Endodermal cell (in vitro differentiated cells): ENCODE measurements at regions not wholly inside any gene's neighbourhood (a gene's known extent, or its start where the extent isn't known, plus 50 kb on each side); places are given as distances from the start of the nearest gene placed in this dataset.

ENCODE experiments used
- DNase-seq: peaks from one replicate; pipeline ENCODE4 v3.0.0-alpha.2; 2017
- H3K27ac ChIP-seq: 2 replicates; pipeline ENCODE4 v1.5.1; 2013; ENCODE audit warnings: mild to moderate bottlenecking, low read depth, low read length, moderate library complexity
- H3K27me3 ChIP-seq: 2 replicates; pipeline ENCODE4 v1.6.1; 2013; ENCODE audit warnings: mild to moderate bottlenecking, low read length, moderate library complexity; ENCODE audit not compliant: insufficient read depth, control insufficient read depth, poor library complexity, severe bottlenecking
- H3K36me3 ChIP-seq: 2 replicates; pipeline ENCODE4 v1.7.0; 2013; ENCODE audit warnings: mild to moderate bottlenecking, low read length, moderate library complexity; ENCODE audit not compliant: control insufficient read depth, insufficient read depth
- H3K4me1 ChIP-seq: one replicate; pipeline ENCODE4 v1.7.0; 2013; ENCODE audit warnings: low read length; ENCODE audit not compliant: control insufficient read depth, insufficient read depth
- H3K4me3 ChIP-seq: 2 replicates; pipeline ENCODE4 v1.5.1; 2013; ENCODE audit warnings: mild to moderate bottlenecking, low read length, moderate library complexity
- H3K9ac ChIP-seq: 2 replicates; pipeline ENCODE4 v1.6.1; 2013; ENCODE audit warnings: mild to moderate bottlenecking, low read length, moderate library complexity; ENCODE audit not compliant: poor library complexity, severe bottlenecking; ENCODE audit errors: extremely low read depth
- H3K9me3 ChIP-seq: 2 replicates; pipeline ENCODE4 v1.6.1; 2013; ENCODE audit warnings: mild to moderate bottlenecking, low read length, moderate library complexity; ENCODE audit not compliant: control insufficient read depth
- H3K27ac Mint-ChIP-seq: 2 replicates; pipeline ENCODE4 v1.8.0; 2020; ENCODE audit warnings: mixed read lengths
- H3K27me3 Mint-ChIP-seq: 2 replicates; pipeline ENCODE4 v1.8.0; 2021; ENCODE audit warnings: mild to moderate bottlenecking, mixed read lengths; ENCODE audit not compliant: insufficient read depth
- H3K36me3 Mint-ChIP-seq: 2 replicates; pipeline ENCODE4 v1.8.0; 2020; ENCODE audit warnings: low read depth, mixed read lengths
- H3K4me1 Mint-ChIP-seq: 2 replicates; pipeline ENCODE4 v1.8.0; 2020; ENCODE audit warnings: mixed read lengths
- H3K4me3 Mint-ChIP-seq: 2 replicates; pipeline ENCODE4 v1.8.0; 2020; ENCODE audit warnings: mild to moderate bottlenecking, moderate library complexity, mixed read lengths
- H3K9me3 Mint-ChIP-seq: 2 replicates; pipeline ENCODE4 v1.8.0; 2020; ENCODE audit warnings: mild to moderate bottlenecking, mixed read lengths
- CTCF ChIP-seq: fragments of 200-600 bp; sonication (generic); conservative IDR thresholded peaks from 2 replicates; pipeline ENCODE4 v1.5.0; 2021; ENCODE audit warnings: antibody characterized with exemption, mild to moderate bottlenecking
- WGBS, 2 experiments: methylation state at CpG; one replicate each; pipeline versions ENCODE4 v1.1.5 to v1.1.7; 2013; ENCODE audit warnings: missing lambda C conversion rate in 2 of 2, mixed read lengths in 1 of 2; ENCODE audit not compliant: insufficient coverage in 1 of 2, insufficient read length in 1 of 2; 5-methylcytosine and 5-hydroxymethylcytosine counted together

- no peaks in the 10 kb centered on the region for H3K9me3 ChIP-seq
- Mint-ChIP-seq H3K36me3 (no peaks in the 10 kb centered on the region), H3K4me3 (no peak overlapping the region), H3K27me3 (peaks cover 1% of the 10 kb centered on the region), H3K9me3 (no peaks in the 10 kb centered on the region), H3K4me1 (no peaks in the 10 kb centered on the region), H3K27ac (no peak overlapping the region)
- H3K9ac ChIP-seq, result no peak overlapping the region
- no peak overlapping the region for H3K4me3 ChIP-seq
- no peaks in the 10 kb centered on the region for H3K27me3 ChIP-seq
- 93 to 97% methylated on average over 2 to 3 of the region's 3 CpGs for WGBS, 2 experiments
- no peak for TF ChIP-seq CTCF
- H3K4me1 ChIP-seq, result no peaks in the 10 kb centered on the region
- no peaks in the 10 kb centered on the region for H3K36me3 ChIP-seq
- no peak for DNase-seq
- H3K27ac ChIP-seq, result no peak overlapping the region
Observed at GRCh38 chr21:22516230-22516629, 1518.0 kb downstream of the NCAM2 start.

GRCh38 chr21:22535630-22536029 is 1537.4 kb downstream of the NCAM2 start:
- Histone ChIP-seq H3K4me1 (no peaks in the 10 kb centered on the region), H3K9me3 (peaks cover 29% of the 10 kb centered on the region), H3K27ac (no peak overlapping the region), H3K9ac (no peak overlapping the region), H3K4me3 (no peak overlapping the region), H3K27me3 (no peaks in the 10 kb centered on the region), H3K36me3 (no peaks in the 10 kb centered on the region)
- no peak overlapping the region for H3K4me3 Mint-ChIP-seq
- no peak overlapping the region for H3K27ac Mint-ChIP-seq
- no peak for DNase-seq
- peaks cover 32% of the 10 kb centered on the region for H3K9me3 Mint-ChIP-seq
- 88 to 91% methylated on average over 1 of the region's 1 CpG for WGBS, 2 experiments
- no peaks in the 10 kb centered on the region for H3K4me1 Mint-ChIP-seq
- no peaks in the 10 kb centered on the region for H3K36me3 Mint-ChIP-seq
- TF ChIP-seq CTCF, result no peak
- no peaks in the 10 kb centered on the region for H3K27me3 Mint-ChIP-seq

GRCh38 chr21:22536509-22536908 is 1538.3 kb downstream of the NCAM2 start:
- Histone ChIP-seq H3K9me3 (peaks cover 35% of the 10 kb centered on the region), H3K9ac (no peak overlapping the region), H3K4me1 (no peaks in the 10 kb centered on the region), H3K27me3 (no peaks in the 10 kb centered on the region), H3K4me3 (no peak overlapping the region), H3K27ac (no peak overlapping the region), H3K36me3 (no peaks in the 10 kb centered on the region)
- Mint-ChIP-seq H3K4me3 (no peak overlapping the region), H3K27me3 (no peaks in the 10 kb centered on the region), H3K9me3 (peaks cover 39% of the 10 kb centered on the region), H3K36me3 (no peaks in the 10 kb centered on the region), H3K27ac (no peak overlapping the region), H3K4me1 (no peaks in the 10 kb centered on the region)
- no peak for TF ChIP-seq CTCF
- DNase-seq, result no peak
